IMR-90 (cell line): ENCODE measurements at regions not wholly inside any gene's neighbourhood (a gene's known extent, or its start where the extent isn't known, plus 50 kb on each side); places are given as distances from the start of the nearest gene placed in this dataset.

Source experiments
- ATAC-seq: fragments of 200-7000 bp; cut with Tn5 transposase; 2 replicates; pipeline ENCODE4 v1.9.1; 2020; ENCODE audit warnings: low read depth, mild to moderate bottlenecking, moderate library complexity
- BruUV-seq: library from RNA; stranded (reverse); fragments of 400-500 nt; replicated peaks from 2 replicates; lab custom pipeline; 2021; lab: Mats Ljungman, UMichigan
- CTCF ChIA-PET: fragments of 300-600 bp; formaldehyde crosslinking; extraction: SDS; loops from one replicate; lab custom pipeline; 2021; ENCODE audit warnings: antibody characterized with exemption; lab: Yijun Ruan, JAX
- POLR2A ChIA-PET: fragments of 300-600 bp; sonication (Branson Sonifier 250); formaldehyde crosslinking; loops from one replicate; lab custom pipeline; 2022; ENCODE audit warnings: antibody characterized with exemption; ENCODE audit not compliant: unreplicated experiment; lab: Charles Lee
- DNase-seq: peaks from one replicate; pipeline ENCODE4 v3.0.0; 2013
- H2AFZ ChIP-seq: replicated peaks from 2 replicates; pipeline ENCODE3; 2013; ENCODE audit warnings: low read length, mild to moderate bottlenecking; ENCODE audit not compliant: poor library complexity
- H2AK5ac ChIP-seq: 2 replicates; pipeline ENCODE4 v1.6.1; 2013; ENCODE audit warnings: low read depth, low read length, inconsistent platforms
- H2AK9ac ChIP-seq: replicated peaks from 2 replicates; pipeline ENCODE3; 2013; ENCODE audit warnings: mild to moderate bottlenecking, low read depth, low read length, moderate library complexity; ENCODE audit not compliant: poor library complexity
- H2BK120ac ChIP-seq: 2 replicates; pipeline ENCODE4 v1.6.1; 2013; ENCODE audit warnings: low read depth, low read length, inconsistent platforms
- H2BK15ac ChIP-seq: 3 replicates; pipeline ENCODE4 v1.6.1; 2013; ENCODE audit warnings: low read depth, low read length, inconsistent platforms
- H2BK20ac ChIP-seq: 2 replicates; pipeline ENCODE4 v1.6.1; 2013; ENCODE audit warnings: low read depth, mild to moderate bottlenecking, inconsistent platforms, low read length, moderate library complexity
- H2BK5ac ChIP-seq: 2 replicates; pipeline ENCODE4 v1.6.1; 2013; ENCODE audit warnings: mild to moderate bottlenecking, low read depth, low read length, inconsistent platforms; ENCODE audit not compliant: poor library complexity, severe bottlenecking
- H3K14ac ChIP-seq: replicated peaks from 2 replicates; pipeline ENCODE4 v1.6.1; 2013; ENCODE audit warnings: low read depth, low read length, inconsistent platforms
- H3K18ac ChIP-seq: 2 replicates; pipeline ENCODE4 v1.6.1; 2013; ENCODE audit warnings: low read depth, low read length, control low read depth
- H3K23ac ChIP-seq: 2 replicates; pipeline ENCODE4 v1.6.1; 2013; ENCODE audit warnings: low read depth, low read length, inconsistent platforms
- H3K27ac ChIP-seq: 2 replicates; pipeline ENCODE4 v1.5.1; 2013; ENCODE audit warnings: mild to moderate bottlenecking, control low read depth, low read length; ENCODE audit not compliant: insufficient read depth
- H3K27me3 ChIP-seq: 2 replicates; pipeline ENCODE4 v1.6.1; 2013; ENCODE audit warnings: low read length; ENCODE audit not compliant: control insufficient read depth, insufficient read depth
- H3K36me3 ChIP-seq: 2 replicates; pipeline ENCODE4 v1.6.1; 2013; ENCODE audit warnings: low read length, mixed read lengths; ENCODE audit not compliant: control insufficient read depth, insufficient read depth
- H3K4ac ChIP-seq: 2 replicates; pipeline ENCODE4 v1.6.1; 2013; ENCODE audit warnings: low read depth, low read length, inconsistent platforms
- H3K4me1 ChIP-seq: 2 replicates; pipeline ENCODE4 v1.6.1; 2013; ENCODE audit warnings: low read length, mixed read lengths; ENCODE audit not compliant: control insufficient read depth, insufficient read depth
- H3K4me2 ChIP-seq: 2 replicates; pipeline ENCODE4 v1.6.1; 2013; ENCODE audit warnings: low read depth, mild to moderate bottlenecking, control low read depth, low read length, moderate library complexity
- H3K4me3 ChIP-seq: 2 replicates; pipeline ENCODE4 v1.5.1; 2013; ENCODE audit warnings: low read depth, mild to moderate bottlenecking, control low read depth, low read length, moderate library complexity; ENCODE audit not compliant: insufficient read depth
- H3K56ac ChIP-seq: 2 replicates; pipeline ENCODE4 v1.6.1; 2013; ENCODE audit warnings: low read length, inconsistent platforms; ENCODE audit not compliant: insufficient read depth; ENCODE audit errors: extremely low read depth
- H3K79me1 ChIP-seq, 2 experiments: 2 replicates each; pipeline ENCODE4 v1.6.1; 2013; ENCODE audit warnings: low read length in 2 of 2, inconsistent platforms in 1 of 2, low read depth in 1 of 2
- H3K9ac ChIP-seq: 2 replicates; pipeline ENCODE4 v1.6.1; 2013; ENCODE audit warnings: low read depth, low read length, control low read depth
- H3K9me1 ChIP-seq: 2 replicates; pipeline ENCODE4 v1.6.1; 2013; ENCODE audit warnings: low read length, inconsistent platforms; ENCODE audit not compliant: insufficient read depth
- H3K9me3 ChIP-seq: 2 replicates; pipeline ENCODE4 v1.6.1; 2013; ENCODE audit warnings: low read length; ENCODE audit not compliant: control insufficient read depth, insufficient read depth
- H4K20me1 ChIP-seq: 2 replicates; pipeline ENCODE4 v1.6.1; 2013; ENCODE audit warnings: low read length, inconsistent platforms; ENCODE audit not compliant: insufficient read depth
- H4K5ac ChIP-seq: 2 replicates; pipeline ENCODE4 v1.6.1; 2013; ENCODE audit warnings: mild to moderate bottlenecking, low read depth, low read length, control low read depth
- H4K8ac ChIP-seq, 2 experiments: 2 replicates each; pipeline ENCODE4 v1.6.1; 2013; ENCODE audit warnings: low read depth in 2 of 2, low read length in 2 of 2, control low read depth in 1 of 2, inconsistent platforms in 1 of 2
- H4K91ac ChIP-seq: 2 replicates; pipeline ENCODE4 v1.6.1; 2013; ENCODE audit warnings: low read depth, low read length, inconsistent platforms; ENCODE audit not compliant: insufficient read depth
- BHLHE40 ChIP-seq: fragments of 150-350 bp; IDR thresholded peaks from 2 replicates; pipeline ENCODE4 v1.6.1; 2016; ENCODE audit warnings: mild to moderate bottlenecking, low read depth, low read length
- MAFK ChIP-seq: IDR thresholded peaks from 2 replicates; pipeline ENCODE4 v1.6.1; 2012; ENCODE audit warnings: low read depth, low read length, improper control_type of control experiment
- POLR2A ChIP-seq: IDR thresholded peaks from 2 replicates; pipeline ENCODE4 v1.6.1; 2012; ENCODE audit warnings: mild to moderate bottlenecking, low read depth, low read length
- WGBS, 2 experiments: methylation state at CpG; one replicate each; pipeline versions ENCODE4 v1.1.5 to v1.1.7; 2013; ENCODE audit warnings: missing lambda C conversion rate in 2 of 2; ENCODE audit not compliant: insufficient read length in 1 of 2; ENCODE audit errors: extremely low coverage in 2 of 2; 5-methylcytosine and 5-hydroxymethylcytosine counted together
- dilution Hi-C: fragments of 300-500 bp; cut with HindIII; formaldehyde crosslinking; loops from one replicate; pipeline ENCODE4 v1.14.3; 2018; ENCODE audit warnings: low sequenced_read_pairs; ENCODE audit not compliant: unreplicated experiment
- in situ Hi-C: fragments of 300-500 bp; cut with MboI; formaldehyde crosslinking; loops from 3 replicates; pipeline ENCODE4 v1.14.3; 2019; ENCODE audit warnings: low sequenced_read_pairs, inconsistent platforms, mixed read lengths
- intact Hi-C: fragments of 100-400 bp; cut with micrococcal nuclease; formaldehyde crosslinking; loops from 2 replicates; pipeline ENCODE4 v1.10.0; 2022
- TF ChIP-seq, protein P1 (sequence below): fragments of 150-350 bp; IDR thresholded peaks from 2 replicates; pipeline ENCODE4 v1.6.1; 2017; ENCODE audit warnings: mild to moderate bottlenecking, antibody characterized with exemption, low read length, low read depth

DNA sequence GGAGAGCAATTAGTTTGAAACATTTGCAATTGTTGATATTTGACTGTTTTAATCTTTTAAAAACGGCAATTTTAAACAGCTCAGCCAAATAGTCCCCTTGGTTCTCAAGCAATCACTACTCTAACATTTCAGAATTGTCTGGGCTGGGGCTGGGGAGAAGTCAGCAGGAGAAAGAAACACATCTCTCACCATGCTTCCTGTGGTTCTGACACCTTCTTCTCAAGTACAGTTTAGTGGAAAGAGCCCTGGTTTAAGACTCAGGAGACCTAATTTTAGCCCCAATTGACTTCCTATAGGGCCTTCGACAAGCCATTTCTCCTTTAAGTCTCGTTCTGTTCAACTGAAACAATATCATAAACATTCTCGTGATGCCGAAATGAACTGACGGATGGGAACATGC is 168.4 kb upstream of the CDYL start:
- Histone ChIP-seq H3K4me1 (peaks cover 14% of the 10 kb centered on the region), H3K36me3 (no peaks in the 10 kb centered on the region), H3K27ac (no peak overlapping the region), H3K14ac (no peak overlapping the region), H3K4ac (no peak overlapping the region), H4K5ac (no peak overlapping the region), H2AFZ (no peak overlapping the region), H2BK15ac (no peak overlapping the region), H3K79me1 (no peaks in the 10 kb centered on the region), H4K20me1 (no peaks in the 10 kb centered on the region), H3K4me3 (no peak overlapping the region), H3K9me3 (no peaks in the 10 kb centered on the region), H3K27me3 (no peaks in the 10 kb centered on the region), H3K56ac (no peak overlapping the region), H2AK5ac (no peak overlapping the region), H2AK9ac (no peak overlapping the region), H4K8ac (no peak overlapping the region), H3K9ac (no peak overlapping the region), H2BK120ac (peak overlapping the region; percentile 40; the same call in 1 of the 2 replicates), H3K23ac (no peak overlapping the region), H4K91ac (no peak overlapping the region), H2BK20ac (no peak overlapping the region), H3K18ac (no peak overlapping the region), H2BK5ac (no peak overlapping the region), H3K4me2 (no peak overlapping the region; the same call in 1 of the 2 replicates), H3K9me1 (peaks cover 14% of the 10 kb centered on the region; the same call in 1 of the 2 replicates)
- dilution Hi-C loops, result no loop called here
- ATAC-seq (no peak), DNase-seq (no peak)
- in situ Hi-C loops, result no loop called here
- CTCF ChIA-PET, result interaction anchor here (1.3 kb wide), 1 partner anchor 8 kb away, joined by 3 read pairs; no protein-coding TSS in a partner anchor
- intact Hi-C loops, result no loop called here
- TF ChIP-seq POLR2A (no peak), MAFK (no peak), BHLHE40 (no peak)
- TF ChIP-seq, protein P1, sequence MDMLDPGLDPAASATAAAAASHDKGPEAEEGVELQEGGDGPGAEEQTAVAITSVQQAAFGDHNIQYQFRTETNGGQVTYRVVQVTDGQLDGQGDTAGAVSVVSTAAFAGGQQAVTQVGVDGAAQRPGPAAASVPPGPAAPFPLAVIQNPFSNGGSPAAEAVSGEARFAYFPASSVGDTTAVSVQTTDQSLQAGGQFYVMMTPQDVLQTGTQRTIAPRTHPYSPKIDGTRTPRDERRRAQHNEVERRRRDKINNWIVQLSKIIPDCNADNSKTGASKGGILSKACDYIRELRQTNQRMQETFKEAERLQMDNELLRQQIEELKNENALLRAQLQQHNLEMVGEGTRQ, result no peak
- BruUV-seq, result no TSS peak
- no CpG with 5 or more reads among the region's 6 CpGs for WGBS, 2 experiments
- POLR2A ChIA-PET, result no interaction called here
